Erythroblast (primary cell): ENCODE measurements at regions not wholly inside any gene's neighbourhood (a gene's known extent, or its start where the extent isn't known, plus 50 kb on each side); places are given as distances from the start of the nearest gene placed in this dataset.

Experiments used
- DNase-seq, 2 experiments: peaks; one replicate each; lab custom pipeline; 2025; lab: John Stamatoyannopoulos, UW
- GATA1 ChIP-seq: IDR thresholded peaks from 2 replicates; pipeline ENCODE4 v1.6.1; 2011; ENCODE audit warnings: low read depth, mild to moderate bottlenecking, control low read depth, low read length, moderate library complexity
- POLR2A ChIP-seq: IDR thresholded peaks from 2 replicates; pipeline ENCODE4 v1.6.1; 2011; ENCODE audit warnings: mild to moderate bottlenecking, low read length

DNA sequence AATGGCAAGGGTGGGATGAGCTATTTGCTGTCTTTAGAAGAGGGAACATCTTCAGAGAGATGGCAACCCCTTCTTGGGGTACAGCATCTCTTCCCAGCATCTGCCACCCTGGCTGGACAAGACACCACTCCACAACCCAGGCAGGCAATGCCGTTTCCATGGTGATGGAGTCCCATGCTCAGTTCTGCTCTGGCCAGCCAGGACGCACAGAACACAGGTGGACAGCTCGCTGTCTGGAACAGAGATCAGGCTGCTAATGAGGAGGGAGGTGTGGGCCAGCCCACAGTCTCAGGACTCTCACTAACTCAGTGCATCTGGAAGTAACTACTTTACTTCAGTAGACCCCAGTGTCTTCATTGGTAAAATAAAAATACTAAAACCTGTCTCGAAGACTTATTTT is 321.0 kb upstream of the CPEB2 start:
- no peak for TF ChIP-seq POLR2A
- no peak for TF ChIP-seq GATA1
- DNase-seq, result no peak

DNA sequence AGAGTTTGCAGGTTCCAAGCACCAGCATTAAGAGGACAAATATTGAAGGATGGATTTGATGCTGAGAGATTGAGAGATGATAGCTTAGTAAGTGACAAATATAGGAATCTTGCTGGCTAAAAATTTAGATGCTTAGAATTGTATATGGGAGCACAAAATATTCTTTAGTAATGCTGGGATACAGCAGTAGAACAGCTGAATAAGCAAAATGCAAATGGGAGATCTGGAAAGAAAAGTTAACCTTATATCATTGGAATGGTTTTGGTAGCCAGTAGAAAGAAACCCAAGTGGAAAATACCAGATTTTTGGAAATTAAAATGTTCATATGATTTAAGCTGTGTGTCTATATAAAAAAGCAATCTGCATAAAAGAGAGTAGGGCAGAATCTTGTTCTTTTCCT is 308.6 kb upstream of the CPEB2 start:
- TF ChIP-seq POLR2A (no peak), GATA1 (no peak)
- no peak for DNase-seq

DNA sequence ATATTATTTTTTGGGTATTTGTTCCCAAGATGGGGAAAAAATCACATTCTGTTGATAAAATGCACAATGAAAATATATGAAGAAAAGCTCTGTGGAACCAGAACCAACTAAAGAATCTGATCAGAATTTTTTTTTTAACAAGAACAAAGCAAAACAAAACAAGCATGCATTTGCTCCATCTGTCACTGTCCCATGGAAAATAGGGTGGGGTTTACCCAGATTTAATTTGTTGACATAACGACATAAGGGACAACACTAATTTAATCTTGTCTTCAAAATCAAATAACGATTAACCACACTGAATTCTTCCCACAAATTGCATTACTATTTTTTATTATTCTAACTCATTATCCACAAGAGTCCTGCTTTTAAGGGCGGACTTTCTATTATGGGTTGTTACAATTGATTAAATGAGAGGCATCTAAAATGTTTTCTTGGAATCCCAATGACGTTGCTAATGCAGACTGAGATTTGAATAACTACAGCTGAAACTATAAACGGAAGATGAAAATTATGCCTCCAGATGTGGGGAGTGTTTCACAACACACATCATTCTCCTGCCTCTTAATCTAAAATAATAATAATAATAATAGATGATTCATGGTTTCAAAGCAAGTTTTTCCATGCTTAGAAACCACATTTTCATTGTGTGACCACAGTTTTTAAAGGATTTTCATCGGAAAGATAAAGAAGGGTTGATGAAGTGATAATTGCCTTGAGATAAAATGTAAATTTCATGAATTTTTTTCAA is 307.0 kb upstream of the CPEB2 start:
- DNase-seq, result no peak

DNA sequence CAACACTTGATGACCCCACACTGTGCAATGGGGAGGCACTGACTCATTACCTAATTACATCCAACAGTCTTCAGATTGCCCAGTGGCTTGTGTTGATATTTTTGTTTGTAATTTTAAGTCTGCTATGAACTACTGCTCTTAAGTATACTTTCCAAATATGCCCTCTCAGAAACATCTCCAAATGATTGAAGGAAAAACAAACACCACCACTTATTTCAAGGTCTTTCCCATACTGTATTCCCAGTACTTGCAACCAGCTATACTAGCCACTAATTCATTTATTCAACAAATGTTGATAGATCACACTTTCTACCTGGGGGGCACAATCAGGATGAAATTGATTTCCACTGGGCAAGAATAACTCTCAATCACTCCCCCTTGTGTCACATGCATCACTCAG is 302.2 kb upstream of the CPEB2 start:
- no peak for DNase-seq
- TF ChIP-seq GATA1 (no peak), POLR2A (no peak)

More for the DNA sequence above, 307.0 kb upstream of the CPEB2 start:
- TF ChIP-seq POLR2A (no peak), GATA1 (no peak)

DNA sequence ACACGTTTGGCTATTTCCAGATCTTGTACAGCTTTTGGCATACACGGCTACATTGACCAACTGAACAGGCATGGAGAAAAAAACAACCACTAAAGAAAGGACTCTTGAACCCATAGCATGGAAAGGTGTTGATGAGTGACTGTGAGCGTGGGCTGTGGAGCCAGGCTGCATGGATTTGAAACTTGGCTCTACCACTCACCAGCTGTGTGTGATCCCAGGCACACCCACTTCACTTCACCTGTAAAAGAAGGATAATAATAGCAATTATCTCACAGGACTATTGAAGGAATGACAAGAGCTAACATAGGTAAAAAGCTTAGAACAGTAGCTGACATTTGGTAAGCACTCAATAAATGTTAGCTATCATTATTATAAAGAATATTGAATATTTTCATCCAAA is 301.7 kb upstream of the CPEB2 start:
- TF ChIP-seq POLR2A, result no peak
- TF ChIP-seq GATA1, result no peak
- no peak for DNase-seq

DNA sequence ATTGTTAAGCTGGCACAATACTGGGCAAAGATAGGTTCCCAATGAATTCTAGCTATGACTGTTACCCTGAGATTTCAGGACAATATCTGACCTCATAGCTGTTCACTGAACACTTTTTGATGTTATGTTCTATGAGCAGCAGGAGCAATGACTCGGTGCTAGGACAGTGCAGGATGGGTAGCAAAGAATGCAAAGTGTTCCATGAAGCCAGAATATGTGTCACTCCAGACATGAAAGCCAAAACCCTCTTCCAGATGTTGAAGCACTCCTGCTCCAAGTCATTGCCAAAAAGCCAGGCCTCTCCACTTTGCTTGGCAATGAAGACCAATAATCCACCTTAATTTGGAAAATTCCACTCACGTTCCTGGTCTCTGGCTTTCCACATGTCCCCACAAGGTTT is 300.9 kb upstream of the CPEB2 start:
- TF ChIP-seq POLR2A, result no peak
- no peak for TF ChIP-seq GATA1
- DNase-seq, result no peak

DNA sequence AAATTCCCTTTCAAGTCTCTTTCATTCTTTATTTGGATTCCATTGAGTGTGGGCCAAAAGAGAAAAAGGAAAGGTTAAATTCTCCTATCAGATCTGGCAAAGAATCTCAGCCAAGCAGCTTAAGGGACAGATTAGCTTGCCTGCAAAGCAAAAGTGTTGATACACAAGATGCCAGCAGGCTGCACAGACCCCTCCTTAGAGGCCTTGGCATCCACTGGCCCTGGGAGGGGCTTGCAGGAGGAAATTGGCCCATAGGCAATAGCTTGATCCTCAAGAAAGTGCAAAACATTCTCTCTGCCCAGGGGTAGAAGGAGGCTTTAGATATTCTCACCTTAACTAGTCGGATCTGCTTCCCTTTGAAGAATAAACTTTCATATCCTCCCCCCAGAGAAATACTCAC is 300.4 kb upstream of the CPEB2 start:
- no peak for TF ChIP-seq GATA1
- DNase-seq, result no peak

DNA sequence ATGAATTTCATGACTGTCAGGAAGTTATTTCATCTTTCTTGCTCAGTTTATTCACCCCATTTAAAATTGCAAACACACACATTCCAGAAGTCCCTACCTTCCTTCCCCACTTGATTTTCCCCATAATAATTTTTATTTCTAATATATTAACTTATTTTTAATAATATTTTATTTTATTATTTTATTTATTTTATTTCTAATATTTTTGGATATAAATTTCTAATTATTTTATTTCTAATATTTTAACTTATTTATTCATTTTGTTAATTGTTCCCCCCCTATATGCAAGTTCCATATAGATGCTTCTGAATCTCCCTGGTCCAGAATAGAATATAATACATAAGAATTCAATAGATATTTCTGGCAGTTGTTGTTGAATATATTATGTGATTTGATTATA is 293.7 kb upstream of the CPEB2 start:
- no peak for DNase-seq
- no peak for TF ChIP-seq POLR2A
- no peak for TF ChIP-seq GATA1

DNA sequence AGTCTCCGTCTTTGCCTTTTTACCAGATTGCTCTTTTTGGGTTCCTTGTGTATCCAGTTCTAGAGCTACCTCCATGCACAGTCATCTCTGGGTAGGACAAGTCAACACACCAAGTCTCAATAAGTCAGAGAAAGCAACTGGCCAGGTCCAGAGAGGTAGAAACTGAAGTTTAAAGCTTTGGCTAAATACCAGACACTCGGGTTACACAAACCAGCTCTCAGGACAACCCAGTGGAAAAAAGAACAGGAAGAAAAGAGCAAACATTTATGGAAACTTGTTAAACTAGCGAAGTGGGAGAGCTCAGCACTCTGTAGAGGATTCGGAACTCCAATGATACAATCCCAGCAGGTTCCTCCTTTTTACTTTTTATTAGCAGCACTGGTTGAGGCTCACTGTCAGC is 291.0 kb upstream of the CPEB2 start:
- TF ChIP-seq POLR2A (no peak), GATA1 (no peak)
- no peak for DNase-seq

DNA sequence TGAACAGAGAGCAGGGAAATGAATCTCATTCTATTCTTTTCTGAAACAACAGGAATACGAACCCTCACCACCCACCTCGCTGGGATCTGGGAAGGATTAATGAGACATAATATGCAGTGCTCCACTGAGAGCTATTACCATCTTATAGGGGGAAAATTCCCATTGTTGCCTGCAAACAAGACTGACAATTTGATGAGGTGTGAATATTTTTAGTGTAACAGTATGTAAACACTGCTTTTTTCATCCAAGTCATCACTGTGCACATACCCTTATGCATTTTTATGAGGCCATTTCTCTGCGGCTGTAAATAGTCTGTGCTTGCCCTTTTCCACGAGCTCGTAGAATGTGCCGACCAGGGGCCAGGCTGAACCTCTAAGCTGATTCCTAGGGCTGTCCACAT is 285.6 kb upstream of the CPEB2 start:
- no peak for TF ChIP-seq GATA1
- no peak for TF ChIP-seq POLR2A
- no peak for DNase-seq

DNA sequence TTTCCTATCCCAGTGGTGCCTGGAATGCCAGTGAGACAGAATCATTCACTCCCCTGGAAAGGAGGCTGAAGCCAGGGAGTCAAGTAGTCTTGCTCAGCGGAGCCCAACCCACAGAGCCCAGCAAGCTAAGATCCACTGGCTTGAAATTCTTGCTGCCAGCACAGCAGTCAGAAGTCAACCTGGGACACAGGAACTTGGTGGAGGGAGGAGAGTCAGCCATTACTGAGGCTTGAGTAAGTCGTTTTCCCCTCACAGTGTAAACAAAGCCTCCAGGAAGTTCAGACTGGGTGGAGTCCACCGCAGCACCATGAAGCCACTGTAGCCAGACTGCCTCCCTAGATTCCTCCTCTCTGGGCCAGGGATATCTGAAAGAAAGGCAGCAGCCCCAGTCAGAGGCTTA is 283.2 kb upstream of the CPEB2 start:
- TF ChIP-seq POLR2A (no peak), GATA1 (no peak)
- DNase-seq, result no peak

DNA sequence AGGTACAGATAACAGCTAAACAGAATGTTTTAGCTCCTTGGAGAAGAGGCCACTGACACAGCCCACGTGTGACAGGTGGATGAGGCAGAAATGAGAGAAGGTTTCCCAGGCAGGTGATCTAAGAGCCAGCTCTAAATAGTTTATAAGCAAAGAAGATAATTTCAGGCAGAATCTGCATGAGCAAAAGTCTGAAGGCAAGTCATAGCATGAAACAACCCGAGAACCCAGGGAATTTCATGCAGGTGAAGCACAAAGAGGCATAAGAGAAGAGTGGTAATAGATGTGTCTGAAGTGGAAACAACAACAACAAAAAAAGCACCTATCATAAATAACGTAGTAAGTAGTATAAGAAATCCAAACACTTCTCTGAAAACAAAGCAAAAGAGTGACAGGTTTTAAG is 275.8 kb upstream of the CPEB2 start:
- TF ChIP-seq GATA1 (no peak), POLR2A (no peak)
- DNase-seq, result no peak

DNA sequence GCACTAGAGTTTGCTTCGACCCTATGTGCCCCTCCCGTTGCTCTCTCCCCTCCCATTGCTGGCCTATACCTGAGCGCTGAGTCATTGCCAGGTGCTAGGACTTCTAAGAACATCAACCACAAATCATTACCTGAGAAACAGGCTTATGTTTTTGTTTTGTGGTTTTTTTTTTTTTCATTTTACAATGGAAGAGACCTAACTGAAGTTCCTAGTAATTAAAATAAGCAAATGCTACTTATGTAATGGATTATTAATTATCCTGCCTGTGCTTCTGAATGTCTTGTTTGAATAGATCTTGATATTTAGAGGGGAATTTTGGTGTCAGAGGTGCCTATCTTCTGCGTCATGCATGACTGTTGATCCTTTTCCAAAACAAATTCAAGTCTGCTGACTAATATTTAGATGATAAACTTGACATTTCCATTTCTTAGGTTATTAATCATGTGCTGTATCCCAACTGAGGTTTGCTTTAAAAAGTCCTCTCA is 275.4 kb upstream of the CPEB2 start:
- TF ChIP-seq GATA1 (no peak), POLR2A (no peak)
- no peak for DNase-seq

DNA sequence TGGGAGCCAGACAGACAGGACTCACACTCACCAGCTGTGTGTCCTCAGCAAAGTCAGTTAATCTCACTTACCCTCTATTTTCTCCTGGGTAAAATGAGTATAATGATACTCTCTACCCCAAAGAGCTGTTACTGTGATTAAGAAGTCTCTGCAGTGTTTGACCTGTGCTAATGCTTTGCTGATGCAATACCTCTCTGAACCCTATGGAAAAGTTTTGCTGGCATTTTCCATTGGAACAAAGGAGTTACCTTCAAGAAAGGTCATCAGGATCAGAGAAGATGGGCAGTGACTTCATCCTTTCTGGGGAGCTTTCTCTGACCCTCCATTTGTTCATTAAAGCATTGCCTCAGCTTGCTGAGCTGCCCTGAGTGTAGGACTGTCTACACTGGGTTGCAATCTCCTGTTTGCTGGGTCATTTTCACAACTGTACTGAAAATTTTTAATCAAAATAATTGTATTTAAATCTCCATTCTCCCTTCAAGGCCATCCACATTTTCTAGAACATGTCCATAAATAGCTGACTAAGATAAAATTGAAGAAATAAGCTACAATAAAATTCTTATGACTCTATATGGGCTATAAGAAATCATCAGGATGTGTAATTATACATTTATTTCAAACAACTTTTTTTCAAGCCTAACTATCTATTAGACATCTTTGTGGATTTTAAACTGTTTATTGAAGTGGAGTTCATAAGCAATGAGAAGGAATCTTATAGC is 272.8 kb upstream of the CPEB2 start:
- no peak for DNase-seq
- TF ChIP-seq GATA1, result no peak
- no peak for TF ChIP-seq POLR2A

DNA sequence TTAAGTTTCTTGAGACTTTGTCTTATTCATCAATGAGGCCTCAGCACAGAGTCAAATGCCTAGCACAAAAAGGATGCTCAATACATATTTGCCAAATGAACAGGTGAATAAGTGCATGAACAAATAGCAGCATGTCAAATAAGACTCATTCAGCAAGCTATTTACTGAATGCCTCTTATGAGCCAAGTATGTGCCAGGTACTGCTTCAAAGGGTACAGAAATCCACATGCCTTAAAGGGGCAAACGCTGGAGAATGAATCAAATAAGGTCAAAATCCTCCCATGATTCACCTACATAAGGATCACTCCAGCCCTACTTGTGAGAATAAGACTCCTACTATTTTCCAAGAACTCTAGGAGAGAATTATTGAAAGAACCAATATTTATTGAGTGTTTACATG is 260.2 kb upstream of the CPEB2 start:
- TF ChIP-seq POLR2A (no peak), GATA1 (no peak)
- no peak for DNase-seq

DNA sequence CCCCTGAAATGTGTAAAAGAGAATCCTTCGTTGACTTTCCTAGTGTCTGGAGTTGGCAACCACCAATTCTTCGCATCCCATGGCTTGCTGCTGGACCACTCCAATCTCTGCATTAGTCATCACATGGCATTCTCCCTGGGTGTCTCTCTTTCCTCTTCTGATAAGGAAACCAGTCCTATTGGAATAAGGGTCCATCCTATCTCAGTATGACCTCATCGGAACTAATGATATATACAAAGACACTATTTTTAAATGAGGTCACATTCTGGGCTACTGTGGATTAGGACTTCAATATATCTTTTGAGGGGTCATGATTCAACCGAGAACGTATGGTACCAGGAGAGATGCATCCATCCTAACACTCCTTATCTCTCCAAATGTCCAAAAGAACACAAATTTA is 259.1 kb upstream of the CPEB2 start:
- no peak for DNase-seq

More for the DNA sequence above, 259.1 kb upstream of the CPEB2 start:
- no peak for TF ChIP-seq GATA1
- no peak for TF ChIP-seq POLR2A
